ENCODE measurements at regions not wholly inside any gene's neighbourhood (a gene's known extent, or its start where the extent isn't known, plus 50 kb on each side); places are given as distances from the start of the nearest gene placed in this dataset.

DNA sequence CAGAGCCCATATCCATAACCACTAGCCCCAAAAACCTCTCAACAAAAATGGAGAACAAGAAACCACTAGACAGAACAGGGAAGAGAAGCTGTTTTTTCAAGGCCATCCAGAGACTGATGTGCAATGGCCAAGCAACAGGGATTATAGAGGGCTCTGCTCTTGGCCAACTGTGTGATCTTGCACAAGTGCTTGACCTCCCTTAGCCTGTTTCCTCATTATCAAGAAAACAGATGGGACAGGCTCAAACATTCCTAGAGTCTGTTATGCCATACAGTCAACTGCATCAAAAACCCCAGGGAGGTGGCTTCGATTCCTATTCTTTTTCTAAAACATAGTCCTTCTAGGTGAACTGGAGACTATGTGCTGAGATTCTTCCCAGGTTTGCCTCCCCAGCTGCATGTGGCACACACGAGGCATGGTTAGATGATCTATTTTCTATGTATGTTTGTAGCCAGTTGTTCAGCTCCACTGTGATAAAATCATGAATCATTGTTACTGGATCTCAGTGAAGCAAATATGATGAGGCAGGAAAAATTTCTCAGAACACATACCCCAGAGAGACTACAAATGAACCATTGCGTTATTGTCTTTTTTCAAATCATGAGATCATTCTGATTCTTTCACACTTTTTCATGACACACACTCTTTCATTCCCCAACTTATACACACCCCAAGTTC is 132.9 kb upstream of the TGFBR2 start:
- ChIA-PET CTCF (interaction anchor here (1.1 to 1.3 kb wide), 2 partner anchors 13 to 220 kb away, joined by 3 read pairs; no protein-coding TSS in a partner anchor), POLR2A (no interaction called here)
- H3K4me3 ChIP-seq (ENCODE audit: low read depth, low read length) = no peak overlapping the region
- no peak for DNase-seq (ENCODE audit: low read depth, low spot score)
- TF ChIP-seq CTCF (IDR thresholded peaks at IDR 0.05; ENCODE audit: insufficient read depth, low read length, missing control alignments) = no peak

GRCh38 chr3:30474371-30474770 is 132.0 kb upstream of the TGFBR2 start:
- no peak for TF ChIP-seq CTCF (IDR thresholded peaks at IDR 0.05; ENCODE audit: insufficient read depth, low read length, missing control alignments)
- CTCF ChIA-PET = interaction anchor here (1.3 kb wide), 1 partner anchor 12 kb away, joined by 3 read pairs; no protein-coding TSS in a partner anchor
- POLR2A ChIA-PET = no interaction called here
- no peak overlapping the region for H3K4me3 ChIP-seq (ENCODE audit: low read depth, low read length)
- DNase-seq (ENCODE audit: low read depth, low spot score) = no peak

GRCh38 chr3:30475038-30475808 is 131.2 kb upstream of the TGFBR2 start:
- H3K4me3 ChIP-seq (ENCODE audit: low read depth, low read length) = no peak overlapping the region
- DNase-seq (ENCODE audit: low read depth, low spot score) = no peak
- no peak for TF ChIP-seq CTCF (IDR thresholded peaks at IDR 0.05; ENCODE audit: insufficient read depth, low read length, missing control alignments)
- ChIA-PET CTCF (no interaction called here), POLR2A (no interaction called here)

- no peak for TF ChIP-seq CTCF (IDR thresholded peaks at IDR 0.05; ENCODE audit: insufficient read depth, low read length, missing control alignments)
- no peak for DNase-seq (ENCODE audit: low read depth, low spot score)
- POLR2A ChIA-PET = no interaction called here
- H3K4me3 ChIP-seq (ENCODE audit: low read depth, low read length) = no peak overlapping the region
- CTCF ChIA-PET = no interaction called here
Measured at GRCh38 chr3:30475809-30476178, 130.6 kb upstream of the TGFBR2 start.

DNA sequence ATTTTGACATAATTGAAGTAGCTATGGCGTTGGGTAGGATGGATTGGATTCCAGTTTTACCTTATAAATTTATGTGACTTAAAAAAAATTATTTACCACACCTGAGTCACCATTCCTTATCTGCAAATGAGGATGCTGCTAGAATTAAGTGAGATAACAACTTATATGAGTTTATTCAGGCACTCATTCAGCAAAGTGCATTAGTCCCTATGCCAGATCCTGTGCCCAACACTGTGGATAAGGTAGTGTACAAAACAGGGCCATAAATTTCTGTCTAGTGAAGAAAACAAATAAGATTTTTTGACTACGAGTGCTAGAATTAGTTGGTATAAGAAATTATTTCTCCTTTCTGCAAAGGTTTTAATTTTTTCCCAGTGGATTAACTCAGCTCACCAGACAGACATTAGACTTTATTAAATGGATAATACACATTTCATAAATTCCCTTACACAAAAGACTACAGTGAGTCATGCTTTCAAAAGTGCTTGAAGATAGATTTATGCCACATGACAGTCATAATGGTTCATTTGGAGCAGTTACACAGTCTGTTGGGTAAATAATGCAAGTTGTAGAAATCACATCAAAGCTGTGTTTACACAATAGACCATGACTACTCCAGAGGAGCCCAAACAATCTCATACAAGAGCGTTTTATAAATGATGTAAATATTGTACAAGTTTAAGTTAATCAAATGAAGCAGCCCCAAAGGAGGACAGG is 129.9 kb upstream of the TGFBR2 start:
- CTCF ChIA-PET = interaction anchor here (1.2 to 1.5 kb wide), 2 partner anchors 12 to 15 kb away, joined by 4 to 5 read pairs; no protein-coding TSS in a partner anchor
- TF ChIP-seq CTCF (IDR thresholded peaks at IDR 0.05; ENCODE audit: insufficient read depth, low read length, missing control alignments) = no peak
- POLR2A ChIA-PET = no interaction called here
- no peak overlapping the region for H3K4me3 ChIP-seq (ENCODE audit: low read depth, low read length)
- no peak for DNase-seq (ENCODE audit: low read depth, low spot score)
